ENCODE measurements at regions not wholly inside any gene's neighbourhood (a gene's known extent, or its start where the extent isn't known, plus 50 kb on each side); places are given as distances from the start of the nearest gene placed in this dataset.

GRCh38 chr12:41919526-41920261 lies 225.0 kb downstream of the GXYLT1 start:
- no peak for DNase-seq (ENCODE audit: extremely low read depth, insufficient read length)
- H3K27me3 ChIP-seq (replicated peaks; ENCODE audit: control insufficient read depth, insufficient read depth, low read length): no peaks in the 10 kb centered on the region
- no peak for TF ChIP-seq CTCF (IDR thresholded peaks at IDR 0.05; ENCODE audit: insufficient read depth, low read length, poor library complexity, severe bottlenecking)
- no peaks in the 10 kb centered on the region for H3K36me3 ChIP-seq (ENCODE audit: control insufficient read depth, insufficient read depth, low read length)
- no peak overlapping the region for H3K4me3 ChIP-seq (replicated peaks; ENCODE audit: low read depth, low read length)

- no peak for DNase-seq (ENCODE audit: extremely low read depth, insufficient read length)
- TF ChIP-seq CTCF (IDR thresholded peaks at IDR 0.05; ENCODE audit: insufficient read depth, low read length, poor library complexity, severe bottlenecking): no peak
- H3K36me3 ChIP-seq (ENCODE audit: control insufficient read depth, insufficient read depth, low read length): no peaks in the 10 kb centered on the region
- no peaks in the 10 kb centered on the region for H3K27me3 ChIP-seq (replicated peaks; ENCODE audit: control insufficient read depth, insufficient read depth, low read length)
- no peak overlapping the region for H3K4me3 ChIP-seq (replicated peaks; ENCODE audit: low read depth, low read length)
These were observed 225.6 kb downstream of the GXYLT1 start for GRCh38 chr12:41919048-41919447.

GRCh38 chr12:41917938-41918341 lies 226.7 kb downstream of the GXYLT1 start:
- DNase-seq (ENCODE audit: extremely low read depth, insufficient read length): no peak
- Histone ChIP-seq H3K4me3 (replicated peaks; ENCODE audit: low read depth, low read length) (no peak overlapping the region), H3K36me3 (ENCODE audit: control insufficient read depth, insufficient read depth, low read length) (no peaks in the 10 kb centered on the region), H3K27me3 (replicated peaks; ENCODE audit: control insufficient read depth, insufficient read depth, low read length) (no peaks in the 10 kb centered on the region)
- no peak for TF ChIP-seq CTCF (IDR thresholded peaks at IDR 0.05; ENCODE audit: insufficient read depth, low read length, poor library complexity, severe bottlenecking)

GRCh38 chr12:41917181-41917580 lies 227.5 kb downstream of the GXYLT1 start:
- Histone ChIP-seq H3K27me3 (replicated peaks; ENCODE audit: control insufficient read depth, insufficient read depth, low read length) (no peaks in the 10 kb centered on the region), H3K4me3 (replicated peaks; ENCODE audit: low read depth, low read length) (no peak overlapping the region), H3K36me3 (ENCODE audit: control insufficient read depth, insufficient read depth, low read length) (no peaks in the 10 kb centered on the region)
- no peak for TF ChIP-seq CTCF (IDR thresholded peaks at IDR 0.05; ENCODE audit: insufficient read depth, low read length, poor library complexity, severe bottlenecking)
- no peak for DNase-seq (ENCODE audit: extremely low read depth, insufficient read length)

GRCh38 chr12:41910578-41911320 lies 233.9 kb downstream of the GXYLT1 start:
- TF ChIP-seq CTCF (IDR thresholded peaks at IDR 0.05; ENCODE audit: insufficient read depth, low read length, poor library complexity, severe bottlenecking): no peak
- no peak for DNase-seq (ENCODE audit: extremely low read depth, insufficient read length)
- Histone ChIP-seq H3K4me3 (replicated peaks; ENCODE audit: low read depth, low read length) (no peak overlapping the region), H3K27me3 (replicated peaks; ENCODE audit: control insufficient read depth, insufficient read depth, low read length) (no peaks in the 10 kb centered on the region), H3K36me3 (ENCODE audit: control insufficient read depth, insufficient read depth, low read length) (no peaks in the 10 kb centered on the region)
